Mesenchymal stem cell (in vitro differentiated cells and primary cell): ENCODE measurements at regions not wholly inside any gene's neighbourhood (a gene's known extent, or its start where the extent isn't known, plus 50 kb on each side); places are given as distances from the start of the nearest gene placed in this dataset.

ENCODE experiments used
- DNase-seq: peaks from one replicate; pipeline ENCODE4 v3.0.0-alpha.2; 2013
- H2AFZ ChIP-seq: one replicate; pipeline ENCODE4 v1.6.1; 2013; ENCODE audit warnings: low read depth, mild to moderate bottlenecking, control low read depth, inconsistent platforms, low read length, moderate library complexity
- H2AK5ac ChIP-seq: 2 replicates; pipeline ENCODE4 v1.6.1; 2013; ENCODE audit warnings: low read length, moderate library complexity, mild to moderate bottlenecking, inconsistent platforms; ENCODE audit not compliant: severe bottlenecking
- H2BK120ac ChIP-seq: one replicate; pipeline ENCODE4 v1.6.1; 2013; ENCODE audit warnings: low read depth, mild to moderate bottlenecking, inconsistent platforms, low read length, moderate library complexity
- H2BK12ac ChIP-seq, 2 experiments: one replicate each; pipeline ENCODE4 v1.6.1; 2013; ENCODE audit warnings: inconsistent platforms in 2 of 2, low read length in 2 of 2, mild to moderate bottlenecking in 2 of 2, moderate library complexity in 2 of 2, control low read depth in 1 of 2
- H2BK15ac ChIP-seq: one replicate; pipeline ENCODE4 v1.6.1; 2013; ENCODE audit warnings: mild to moderate bottlenecking, low read depth, inconsistent platforms; ENCODE audit not compliant: poor library complexity, severe bottlenecking
- H2BK5ac ChIP-seq: 2 replicates; pipeline ENCODE4 v1.6.1; 2013; ENCODE audit warnings: low read depth, mild to moderate bottlenecking, low read length, control low read depth, inconsistent platforms; ENCODE audit not compliant: poor library complexity, severe bottlenecking
- H3K14ac ChIP-seq, 2 experiments: one replicate each; pipeline ENCODE4 v1.6.1; 2013; ENCODE audit warnings: inconsistent platforms in 2 of 2, low read length in 2 of 2, control low read depth in 1 of 2, mild to moderate bottlenecking in 1 of 2, moderate library complexity in 1 of 2
- H3K18ac ChIP-seq, 2 experiments: one replicate each; pipeline ENCODE4 v1.6.1; 2013; ENCODE audit warnings: inconsistent platforms in 2 of 2, low read length in 2 of 2, control low read depth in 1 of 2, low read depth in 1 of 2, mild to moderate bottlenecking in 1 of 2
- H3K23ac ChIP-seq, 2 experiments: one replicate each; pipeline ENCODE4 v1.6.1; 2013; ENCODE audit warnings: inconsistent platforms in 2 of 2, low read length in 2 of 2, mild to moderate bottlenecking in 2 of 2, moderate library complexity in 2 of 2, control low read depth in 1 of 2
- H3K27ac ChIP-seq: 2 replicates; pipeline ENCODE4 v1.5.1; 2013; ENCODE audit warnings: mild to moderate bottlenecking, moderate library complexity, low read length, control low read depth, inconsistent platforms; ENCODE audit not compliant: poor library complexity, severe bottlenecking
- H3K27me3 ChIP-seq, 2 experiments: 2 replicates each; pipeline versions ENCODE4 v1.6.1 to v1.7.0; 2013; ENCODE audit warnings: low read length in 2 of 2, mild to moderate bottlenecking in 2 of 2, moderate library complexity in 2 of 2, control low read depth in 1 of 2, inconsistent platforms in 1 of 2; ENCODE audit not compliant: control insufficient read depth in 1 of 2, insufficient read depth in 1 of 2
- H3K36me3 ChIP-seq, 2 experiments: 2 replicates each; pipeline versions ENCODE4 v1.6.1 to v1.7.0; 2013; ENCODE audit warnings: low read length in 2 of 2, control low read depth in 1 of 2, inconsistent platforms in 1 of 2, low read depth in 1 of 2, mild to moderate bottlenecking in 1 of 2; ENCODE audit not compliant: insufficient read depth in 2 of 2, control insufficient read depth in 1 of 2
- H3K4ac ChIP-seq, 2 experiments: one replicate each; pipeline ENCODE4 v1.6.1; 2013; ENCODE audit warnings: inconsistent platforms in 2 of 2, low read length in 2 of 2, mild to moderate bottlenecking in 2 of 2, moderate library complexity in 2 of 2, control low read depth in 1 of 2, low read depth in 1 of 2
- H3K4me1 ChIP-seq: 2 replicates; pipeline ENCODE4 v1.6.1; 2013; ENCODE audit warnings: low read depth, low read length, control low read depth; ENCODE audit not compliant: control insufficient read depth, insufficient read depth
- H3K4me2 ChIP-seq: 2 replicates; pipeline ENCODE4 v1.6.1; 2013; ENCODE audit warnings: low read length, mild to moderate bottlenecking, inconsistent platforms; ENCODE audit not compliant: poor library complexity, severe bottlenecking
- H3K4me3 ChIP-seq, 2 experiments: 2 replicates each; pipeline versions ENCODE4 v1.5.1 to v1.7.0; 2013; ENCODE audit warnings: low read length in 2 of 2, mild to moderate bottlenecking in 2 of 2, control low read depth in 1 of 2, low read depth in 1 of 2; ENCODE audit not compliant: insufficient read depth in 1 of 2
- H3K79me1 ChIP-seq: replicated peaks from 2 replicates; pipeline ENCODE4 v1.6.1; 2013; ENCODE audit warnings: mild to moderate bottlenecking, control low read depth, low read length, inconsistent platforms; ENCODE audit not compliant: poor library complexity, severe bottlenecking
- H3K9ac ChIP-seq: 2 replicates; pipeline ENCODE4 v1.7.0; 2013; ENCODE audit warnings: mild to moderate bottlenecking, low read length, moderate library complexity
- H3K9me3 ChIP-seq: 2 replicates; pipeline ENCODE4 v1.7.0; 2013; ENCODE audit warnings: mild to moderate bottlenecking, low read length; ENCODE audit not compliant: control insufficient read depth
- H4K8ac ChIP-seq: one replicate; pipeline ENCODE4 v1.6.1; 2013; ENCODE audit warnings: inconsistent platforms, mild to moderate bottlenecking, low read length, moderate library complexity
- H4K91ac ChIP-seq: one replicate; pipeline ENCODE4 v1.6.1; 2013; ENCODE audit warnings: mild to moderate bottlenecking, low read length, inconsistent platforms
- WGBS: methylation state at CpG from one replicate; pipeline ENCODE4 v1.1.7; 2013; ENCODE audit warnings: mixed read lengths; 5-methylcytosine and 5-hydroxymethylcytosine counted together

GRCh38 chr13:58633226-58633625 lies 1001.7 kb downstream of the PCDH17 start:
- Histone ChIP-seq H3K4me1 (no peaks in the 10 kb centered on the region), H2BK12ac (no peak overlapping the region), H3K23ac (no peak overlapping the region), H3K4me3 (no peak overlapping the region), H3K9ac (no peak overlapping the region), H2BK5ac (no peak overlapping the region), H3K9me3 (no peaks in the 10 kb centered on the region), H4K91ac (no peak overlapping the region), H3K4ac (no peak overlapping the region), H3K4me2 (no peak overlapping the region), H2AFZ (no peak overlapping the region), H2AK5ac (no peak overlapping the region), H2BK15ac (no peak overlapping the region), H3K36me3 (no peaks in the 10 kb centered on the region), H3K18ac (no peak overlapping the region), H2BK120ac (no peak overlapping the region), H3K79me1 (no peaks in the 10 kb centered on the region), H3K14ac (no peak overlapping the region), H3K27ac (no peak overlapping the region), H4K8ac (no peak overlapping the region), H3K27me3 (no peaks in the 10 kb centered on the region)
- no peak for DNase-seq
- WGBS: 88% methylated on average over 2 of the region's 3 CpGs

DNA sequence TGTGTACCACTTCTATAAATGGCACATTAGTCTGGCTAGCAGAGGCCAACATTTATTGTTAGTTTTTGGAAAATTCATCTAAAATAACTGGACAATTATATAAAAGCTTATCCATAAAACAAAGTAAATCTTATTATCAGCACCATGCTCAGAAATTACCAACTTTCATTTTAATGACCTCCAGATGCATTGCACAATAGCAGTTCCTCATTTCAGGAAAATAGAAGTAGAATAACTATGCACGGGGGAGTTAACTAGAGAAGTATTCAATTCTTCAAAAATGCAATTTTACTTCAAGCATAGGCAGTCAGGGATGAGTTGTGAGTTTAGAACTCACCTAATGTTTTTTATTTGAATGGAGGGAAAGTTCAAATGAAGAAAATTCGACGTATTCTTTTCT lies 1023.5 kb downstream of the PCDH17 start:
- no peaks in the 10 kb centered on the region for H3K27me3 ChIP-seq
- no peak overlapping the region for H2BK15ac ChIP-seq
- DNase-seq: no peak
- no peak overlapping the region for H4K91ac ChIP-seq
- H3K18ac ChIP-seq: no peak overlapping the region
- H2BK120ac ChIP-seq: no peak overlapping the region
- H2AK5ac ChIP-seq: no peak overlapping the region
- H2AFZ ChIP-seq: no peak overlapping the region
- H4K8ac ChIP-seq: no peak overlapping the region
- no peaks in the 10 kb centered on the region for H3K36me3 ChIP-seq
- peaks cover 10% of the 10 kb centered on the region for H3K9me3 ChIP-seq
- no peak overlapping the region for H3K27ac ChIP-seq
- H3K9ac ChIP-seq: no peak overlapping the region
- no peak overlapping the region for H3K4ac ChIP-seq
- no peak overlapping the region for H3K4me3 ChIP-seq
- no peak overlapping the region for H3K23ac ChIP-seq
- no peak overlapping the region for H3K4me2 ChIP-seq
- H3K14ac ChIP-seq: no peak overlapping the region
- H2BK5ac ChIP-seq: no peak overlapping the region
- no peaks in the 10 kb centered on the region for H3K4me1 ChIP-seq
- H2BK12ac ChIP-seq: no peak overlapping the region
- H3K79me1 ChIP-seq: no peaks in the 10 kb centered on the region
- WGBS: 89% methylated on average over 3 of the region's 3 CpGs

GRCh38 chr13:58660826-58661225 lies 1029.3 kb downstream of the PCDH17 start:
- H4K91ac ChIP-seq: no peak overlapping the region
- no peak for DNase-seq
- no peak overlapping the region for H3K27ac ChIP-seq
- H3K18ac ChIP-seq: no peak overlapping the region
- no peak overlapping the region for H3K4me2 ChIP-seq
- no peak overlapping the region for H3K14ac ChIP-seq
- no peak overlapping the region for H3K4ac ChIP-seq
- H2BK15ac ChIP-seq: no peak overlapping the region
- H3K79me1 ChIP-seq: no peaks in the 10 kb centered on the region
- H3K23ac ChIP-seq: no peak overlapping the region
- no peak overlapping the region for H3K9ac ChIP-seq
- H2AK5ac ChIP-seq: no peak overlapping the region
- peaks cover 10% of the 10 kb centered on the region for H3K9me3 ChIP-seq
- no peaks in the 10 kb centered on the region for H3K4me1 ChIP-seq
- H3K36me3 ChIP-seq: no peaks in the 10 kb centered on the region
- H2BK12ac ChIP-seq: no peak overlapping the region
- no peak overlapping the region for H2AFZ ChIP-seq
- no peaks in the 10 kb centered on the region for H3K27me3 ChIP-seq
- no peak overlapping the region for H2BK120ac ChIP-seq
- H2BK5ac ChIP-seq: no peak overlapping the region
- no peak overlapping the region for H4K8ac ChIP-seq
- no peak overlapping the region for H3K4me3 ChIP-seq

- H3K4ac ChIP-seq: no peak overlapping the region
- H3K14ac ChIP-seq: no peak overlapping the region
- no CpG with 5 or more reads among the region's 1 CpG for WGBS
- no peak overlapping the region for H2AFZ ChIP-seq
- H3K79me1 ChIP-seq: no peaks in the 10 kb centered on the region
- H4K91ac ChIP-seq: no peak overlapping the region
- H3K4me1 ChIP-seq: no peaks in the 10 kb centered on the region
- no peak overlapping the region for H3K4me2 ChIP-seq
- H2AK5ac ChIP-seq: no peak overlapping the region
- H3K9me3 ChIP-seq: peaks cover 5% of the 10 kb centered on the region
- no peak overlapping the region for H3K18ac ChIP-seq
- no peak overlapping the region for H2BK120ac ChIP-seq
- no peak overlapping the region for H3K23ac ChIP-seq
- H3K4me3 ChIP-seq: no peak overlapping the region
- H3K9ac ChIP-seq: no peak overlapping the region
- no peak overlapping the region for H2BK12ac ChIP-seq
- DNase-seq: no peak
- H4K8ac ChIP-seq: no peak overlapping the region
- H3K36me3 ChIP-seq: no peaks in the 10 kb centered on the region
- H2BK15ac ChIP-seq: no peak overlapping the region
- no peak overlapping the region for H3K27ac ChIP-seq
- no peak overlapping the region for H2BK5ac ChIP-seq
- no peaks in the 10 kb centered on the region for H3K27me3 ChIP-seq
Observed at GRCh38 chr13:58666331-58666730, 1034.8 kb downstream of the PCDH17 start.
